ENCODE measurements at regions not wholly inside any gene's neighbourhood (a gene's known extent, or its start where the extent isn't known, plus 50 kb on each side); places are given as distances from the start of the nearest gene placed in this dataset.
A peak's percentile ranks its signal among the peaks of the same experiment; 100 is the strongest.

GRCh38 chr1:87682565-87682964, 353.9 kb downstream of the LMO4 start:
- no peak for DNase-seq

GRCh38 chr1:87683196-87683956, 354.7 kb downstream of the LMO4 start:
- no peak for DNase-seq

GRCh38 chr1:87684194-87684593, 355.5 kb downstream of the LMO4 start:
- DNase-seq = peak; percentile 61 to 62

GRCh38 chr1:87684713-87685205, 356.1 kb downstream of the LMO4 start:
- DNase-seq = peak; percentile 64 to 80

GRCh38 chr1:87685311-87686135, 356.8 kb downstream of the LMO4 start:
- peak in 1 of 2 donors; percentile 34 for DNase-seq

- no peak for DNase-seq
Observed at GRCh38 chr1:87686136-87686495, 357.4 kb downstream of the LMO4 start.

- no peak for DNase-seq
Observed at GRCh38 chr1:87686671-87687070, 358.0 kb downstream of the LMO4 start.

- no peak for DNase-seq
Observed at GRCh38 chr1:87688136-87688535, 359.5 kb downstream of the LMO4 start.

GRCh38 chr1:87689487-87689886, 360.8 kb downstream of the LMO4 start:
- DNase-seq = no peak

- no peak for DNase-seq
Observed at GRCh38 chr1:87696483-87696882, 367.8 kb downstream of the LMO4 start.

- no peak for DNase-seq
Observed at GRCh38 chr1:87702455-87702854, 373.8 kb downstream of the LMO4 start.

- DNase-seq = no peak
Observed at GRCh38 chr1:87705233-87705632, 376.6 kb downstream of the LMO4 start.

- DNase-seq = no peak
Observed at GRCh38 chr1:87706203-87706602, 377.5 kb downstream of the LMO4 start.

- DNase-seq = peak; percentile 51 to 67
Observed at GRCh38 chr1:87706779-87707228, 378.1 kb downstream of the LMO4 start.

GRCh38 chr1:87707411-87707810, 378.7 kb downstream of the LMO4 start:
- DNase-seq = peak in 1 of 2 donors; percentile 26

GRCh38 chr1:87712261-87713010, 383.8 kb downstream of the LMO4 start:
- DNase-seq = no peak

- no peak for DNase-seq
Observed at GRCh38 chr1:87714278-87714677, 385.6 kb downstream of the LMO4 start.

GRCh38 chr1:87715052-87715451, 386.4 kb downstream of the LMO4 start:
- no peak for DNase-seq

GRCh38 chr1:87715471-87715870, 386.8 kb downstream of the LMO4 start:
- no peak for DNase-seq

GRCh38 chr1:87717157-87717670, 388.5 kb downstream of the LMO4 start:
- no peak for DNase-seq

GRCh38 chr1:87718241-87718950, 389.7 kb downstream of the LMO4 start:
- DNase-seq = no peak
